SU-DHL-6 (cell line): ENCODE measurements at regions not wholly inside any gene's neighbourhood (a gene's known extent, or its start where the extent isn't known, plus 50 kb on each side); places are given as distances from the start of the nearest gene placed in this dataset.
"Not testable (repeated sequence)": the region's sequence is repeated elsewhere in the genome, so short reads cannot be mapped to it uniquely, and the experiment has no call there.

ENCODE experiments used
- H2AFZ ChIP-seq: fragments of 200-600 bp; sonication (generic); 2 replicates; pipeline ENCODE4 v1.6.1; 2014; ENCODE audit warnings: low read depth, mild to moderate bottlenecking, moderate library complexity, mixed read lengths, antibody characterized with exemption, low read length; ENCODE audit not compliant: severe bottlenecking
- H3F3A ChIP-seq: fragments of 200-600 bp; shearing (Covaris generic); 2 replicates; pipeline ENCODE4 v1.6.0; 2016; ENCODE audit warnings: antibody characterized with exemption, mild to moderate bottlenecking; ENCODE audit not compliant: insufficient read depth
- H3K27ac ChIP-seq: fragments of 200-600 bp; sonication (generic); 2 replicates; pipeline ENCODE4 v1.5.1; 2016; ENCODE audit warnings: low read depth, mild to moderate bottlenecking, low read length, moderate library complexity, mixed read lengths
- H3K27me3 ChIP-seq: fragments of 200-600 bp; sonication (generic), shearing (Covaris generic); 2 replicates; pipeline ENCODE4 v1.6.0; 2014; ENCODE audit warnings: mild to moderate bottlenecking, low read length
- H3K36me3 ChIP-seq: fragments of 200-600 bp; sonication (generic); 2 replicates; pipeline ENCODE4 v1.6.1; 2014; ENCODE audit warnings: mild to moderate bottlenecking, low read length, mixed read lengths
- H3K4me2 ChIP-seq: fragments of 300-600, 200-600 bp; shearing (Covaris generic), sonication (generic); 2 replicates; pipeline ENCODE4 v1.6.0; 2014; ENCODE audit warnings: low read length, low read depth, mild to moderate bottlenecking; ENCODE audit not compliant: poor library complexity, severe bottlenecking
- H3K4me3 ChIP-seq: fragments of 200-600 bp; sonication (generic); 2 replicates; pipeline ENCODE4 v1.5.1; 2014; ENCODE audit warnings: antibody characterized with exemption, low read length, mild to moderate bottlenecking, mixed read lengths; ENCODE audit not compliant: insufficient read depth, poor library complexity, severe bottlenecking
- H3K79me2 ChIP-seq: fragments of 200-600 bp; sonication (generic); 2 replicates; pipeline ENCODE4 v1.6.1; 2014; ENCODE audit warnings: mild to moderate bottlenecking, low read length, moderate library complexity; ENCODE audit not compliant: insufficient read depth
- H3K9ac ChIP-seq: fragments of 200-600 bp; sonication (generic); 2 replicates; pipeline ENCODE4 v1.7.0; 2014; ENCODE audit warnings: mild to moderate bottlenecking, low read length
- H3K9me2 ChIP-seq: fragments of 200-600 bp; sonication (generic); replicated peaks from 2 replicates; pipeline ENCODE4 v1.6.1; 2014; ENCODE audit warnings: low read length; ENCODE audit not compliant: insufficient read depth
- H3K9me3 ChIP-seq: fragments of 200-600 bp; sonication (generic); 2 replicates; pipeline ENCODE4 v1.6.1; 2014; ENCODE audit warnings: low read length, mixed read lengths; ENCODE audit not compliant: insufficient read depth
- H4K20me1 ChIP-seq: fragments of 200-600 bp; sonication (generic); 2 replicates; pipeline ENCODE4 v1.6.1; 2014; ENCODE audit warnings: low read depth, mild to moderate bottlenecking, antibody characterized with exemption, low read length, moderate library complexity, mixed read lengths
- CTCF ChIP-seq: fragments of 200-600 bp; sonication (generic); IDR thresholded peaks from one replicate; pipeline ENCODE4 v1.5.1; 2017; ENCODE audit warnings: antibody characterized with exemption, mild to moderate bottlenecking, low read length, moderate library complexity; ENCODE audit not compliant: insufficient read depth, poor library complexity, severe bottlenecking
- EZH2phosphoT487 ChIP-seq: fragments of 200-600 bp; sonication (generic), shearing (Covaris generic); conservative IDR thresholded peaks from 2 replicates; pipeline ENCODE4 v1.6.1; 2018; ENCODE audit warnings: mild to moderate bottlenecking, antibody characterized with exemption, low read length, moderate library complexity, mixed read lengths

- Histone ChIP-seq H3K27me3 (no peaks in the 10 kb centered on the region), H3K9ac (no peak overlapping the region), H3F3A (no peaks in the 10 kb centered on the region), H3K79me2 (no peaks in the 10 kb centered on the region), H3K27ac (no peak overlapping the region), H3K4me3 (no peak overlapping the region), H4K20me1 (no peaks in the 10 kb centered on the region), H2AFZ (no peak overlapping the region), H3K9me2 (no peaks in the 10 kb centered on the region), H3K9me3 (no peaks in the 10 kb centered on the region), H3K36me3 (no peaks in the 10 kb centered on the region), H3K4me2 (no peak overlapping the region)
- TF ChIP-seq CTCF = no peak
- TF ChIP-seq EZH2phosphoT487 = no peak
Observed at GRCh38 chr5:102668220-102668932, 86.7 kb upstream of the PAM start.

- Histone ChIP-seq H3F3A (no peaks in the 10 kb centered on the region), H3K27me3 (no peaks in the 10 kb centered on the region), H3K9me3 (no peaks in the 10 kb centered on the region), H3K9ac (no peak overlapping the region), H3K9me2 (no peaks in the 10 kb centered on the region), H3K27ac (no peak overlapping the region), H3K4me2 (no peak overlapping the region), H3K36me3 (no peaks in the 10 kb centered on the region), H3K79me2 (no peaks in the 10 kb centered on the region), H4K20me1 (no peaks in the 10 kb centered on the region), H2AFZ (no peak overlapping the region), H3K4me3 (no peak overlapping the region)
- no peak for TF ChIP-seq EZH2phosphoT487
- TF ChIP-seq CTCF = peak; percentile 30
Observed at GRCh38 chr5:102670224-102670836, 84.8 kb upstream of the PAM start.

- H3K9me2 ChIP-seq, H3F3A ChIP-seq, H3K4me3 ChIP-seq, H4K20me1 ChIP-seq, H3K9ac ChIP-seq, H3K27me3 ChIP-seq, H2AFZ ChIP-seq, H3K36me3 ChIP-seq, H3K27ac ChIP-seq, H3K9me3 ChIP-seq, H3K79me2 ChIP-seq, H3K4me2 ChIP-seq: not testable (repeated sequence)
Observed at GRCh38 chr5:102671033-102671734, 83.9 kb upstream of the PAM start.
